NCI-H2029 treated with DMSO at 0.1 percent for 48 hours (cell line): ENCODE measurements at regions not wholly inside any gene's neighbourhood (a gene's known extent, or its start where the extent isn't known, plus 50 kb on each side); places are given as distances from the start of the nearest gene placed in this dataset.

Experiments
- DNase-seq: peaks from one replicate; lab custom pipeline; 2025; lab: John Stamatoyannopoulos, UW

DNA sequence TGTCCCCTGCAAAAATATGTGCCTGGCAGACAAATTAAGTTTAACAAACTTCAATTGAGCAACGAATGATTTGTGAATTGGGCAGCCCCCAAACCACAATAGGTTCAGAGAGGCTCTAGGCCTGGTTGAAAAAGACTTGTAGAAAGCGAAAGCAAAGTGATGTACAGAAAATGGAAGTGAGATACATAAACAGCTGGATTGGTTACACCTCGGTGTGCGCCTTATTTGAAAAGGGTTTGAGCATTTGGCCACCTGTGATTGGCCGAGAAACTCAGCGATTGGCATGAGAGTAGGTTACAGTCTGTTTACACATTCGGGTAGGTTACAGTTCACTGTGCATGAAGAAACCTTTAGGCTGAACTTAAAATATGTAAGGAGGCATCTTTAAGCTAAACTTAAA lies 136.9 kb downstream of the CD83 start:
- DNase-seq: no peak

DNA sequence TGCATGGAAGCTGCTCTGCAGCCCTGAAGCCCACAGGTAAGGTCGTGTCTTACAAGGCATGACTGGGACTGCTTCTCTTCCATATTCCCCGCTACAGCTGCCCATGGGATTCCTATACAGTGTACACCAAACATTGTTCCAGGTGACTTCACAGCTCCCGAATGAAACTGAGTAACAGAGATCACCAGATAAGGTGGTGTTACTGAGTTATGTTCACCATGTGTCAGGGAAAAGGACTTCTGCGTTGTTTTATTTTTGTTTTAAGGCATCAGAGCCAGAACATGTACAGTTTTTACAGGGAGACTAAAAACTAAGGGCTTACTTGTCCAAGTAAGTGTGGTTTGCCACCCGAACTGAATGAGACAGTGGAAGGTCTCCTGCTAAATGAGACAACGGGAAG lies 138.3 kb downstream of the CD83 start:
- no peak for DNase-seq

DNA sequence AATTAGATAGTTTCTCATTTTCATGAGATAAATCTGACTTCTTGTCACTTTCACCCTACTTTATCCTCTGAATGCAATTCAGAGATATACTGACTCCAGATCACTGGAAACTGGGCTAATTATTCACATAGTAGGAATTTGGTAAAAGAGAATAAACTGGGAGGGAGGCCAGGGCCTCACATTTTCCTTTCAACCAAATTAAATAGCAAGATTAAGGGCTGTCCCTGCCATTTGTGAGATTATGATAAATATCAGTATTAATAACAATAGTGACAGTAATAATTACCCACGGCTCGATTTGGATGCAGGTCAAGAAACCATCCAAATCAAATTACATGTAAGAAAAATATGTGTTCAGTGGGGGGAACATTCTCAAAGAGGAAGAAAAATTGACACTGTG lies 140.5 kb downstream of the CD83 start:
- DNase-seq: no peak

DNA sequence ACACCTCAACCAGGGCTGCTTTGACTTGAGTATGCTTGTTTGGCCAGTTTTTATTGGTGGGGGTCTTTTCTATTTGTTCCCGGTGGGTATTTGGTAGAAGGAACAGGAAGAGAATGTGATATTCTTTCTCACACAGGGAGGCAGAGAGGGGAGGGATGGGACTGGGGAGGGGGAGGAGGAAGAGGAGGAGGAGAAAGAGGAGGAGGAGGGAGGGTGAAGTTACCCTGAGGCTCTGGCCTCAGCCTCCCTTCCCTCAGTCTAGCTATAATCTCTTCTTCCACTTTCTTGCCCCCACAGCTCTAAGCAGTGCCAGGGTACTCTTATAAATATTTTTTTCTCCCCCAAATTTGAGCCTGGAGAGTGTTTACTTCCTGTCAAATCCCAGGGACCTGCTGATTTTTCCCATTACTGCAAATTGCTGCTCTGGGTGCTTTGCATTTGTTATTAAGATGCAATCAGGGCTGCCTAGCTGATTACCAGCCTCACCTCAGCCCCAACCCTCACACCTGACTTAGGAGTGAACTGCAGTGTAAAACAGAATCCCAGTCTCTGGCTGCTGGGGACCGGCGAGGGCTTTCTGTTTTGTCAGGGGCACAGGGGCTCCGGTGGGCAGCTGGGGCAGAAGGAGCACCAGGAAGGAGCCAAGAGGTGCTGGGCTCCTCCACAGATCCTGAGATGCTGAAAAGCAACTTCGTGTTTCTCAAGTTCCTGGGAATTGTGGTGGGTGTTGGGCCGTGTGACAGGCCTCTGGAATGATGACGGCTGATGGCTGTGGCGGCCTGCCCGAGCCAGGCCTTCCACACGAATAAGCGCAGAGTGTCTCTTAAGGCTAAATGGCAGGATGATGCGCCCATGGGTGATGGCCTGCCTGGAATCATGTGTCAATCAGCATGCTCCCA lies 141.4 kb downstream of the CD83 start:
- DNase-seq: no peak

DNA sequence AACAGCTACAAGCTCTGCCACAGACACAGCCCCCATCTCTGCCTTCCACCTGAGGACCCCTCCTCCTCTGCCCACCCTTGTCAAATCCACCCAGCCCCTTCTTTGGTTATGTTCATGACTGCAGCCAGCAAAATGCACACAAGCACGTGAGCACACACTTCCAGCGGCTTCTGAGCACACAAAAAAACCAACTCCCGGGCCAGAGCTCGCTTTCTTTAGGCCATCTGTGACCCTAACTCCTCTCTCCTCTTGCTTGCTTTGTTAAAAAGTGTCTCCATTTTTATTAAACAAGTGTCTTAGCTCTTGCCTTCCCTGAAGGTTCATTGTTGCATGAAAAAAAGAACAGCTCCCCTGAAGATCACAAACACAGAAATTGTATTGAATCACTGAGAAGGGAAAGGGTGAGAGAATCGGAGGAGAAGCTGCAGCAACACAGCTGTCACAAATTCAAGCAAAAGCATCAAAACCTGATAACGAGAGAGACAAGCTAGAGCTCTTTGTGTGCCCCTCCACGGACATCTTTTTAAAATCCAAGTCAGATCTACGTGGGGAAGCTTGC lies 142.1 kb downstream of the CD83 start:
- DNase-seq: no peak

DNA sequence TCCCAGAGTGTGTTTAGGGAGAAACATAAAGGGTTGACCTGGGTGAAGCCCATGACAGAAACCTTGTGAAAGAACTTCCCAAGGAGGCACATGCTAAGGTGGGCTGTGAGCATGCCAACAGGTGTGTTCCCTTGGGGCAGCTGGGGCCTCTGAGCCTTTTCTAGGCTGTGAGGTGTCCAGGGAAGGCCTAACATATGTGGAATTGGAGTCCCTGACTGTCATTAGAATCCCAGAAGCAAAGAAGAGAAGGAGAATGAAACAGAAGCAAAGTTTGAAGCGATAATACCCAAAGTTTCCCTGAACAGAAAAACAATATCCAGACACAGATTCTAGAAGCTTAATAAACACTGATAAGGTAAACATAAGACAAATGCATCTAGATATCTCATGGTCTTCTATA lies 143.3 kb downstream of the CD83 start:
- DNase-seq: no peak

DNA sequence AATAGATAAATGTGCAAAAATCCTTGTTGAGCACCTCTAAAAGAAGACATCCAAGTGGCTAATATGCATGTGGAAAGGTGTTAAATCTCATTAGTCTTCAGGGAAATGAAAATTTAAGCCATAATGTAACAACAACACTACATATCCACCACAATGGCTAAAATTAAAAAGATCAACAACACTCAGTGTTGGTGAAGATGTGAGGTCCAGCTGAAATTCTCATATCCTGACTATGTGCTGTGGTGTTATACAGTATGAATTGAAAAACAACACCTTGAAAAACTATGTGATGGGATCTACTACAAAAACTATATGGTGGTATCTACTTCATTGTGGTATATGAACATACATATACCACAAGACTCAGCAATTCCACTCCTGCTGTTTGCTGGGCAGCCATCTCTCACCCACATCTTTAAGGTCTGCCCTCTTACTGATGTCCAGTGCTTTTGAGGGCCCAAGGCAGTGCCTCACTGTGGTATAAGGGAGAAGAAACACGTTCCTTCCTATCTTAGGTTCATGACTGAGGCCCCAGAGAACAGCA lies 146.4 kb downstream of the CD83 start:
- DNase-seq: no peak

DNA sequence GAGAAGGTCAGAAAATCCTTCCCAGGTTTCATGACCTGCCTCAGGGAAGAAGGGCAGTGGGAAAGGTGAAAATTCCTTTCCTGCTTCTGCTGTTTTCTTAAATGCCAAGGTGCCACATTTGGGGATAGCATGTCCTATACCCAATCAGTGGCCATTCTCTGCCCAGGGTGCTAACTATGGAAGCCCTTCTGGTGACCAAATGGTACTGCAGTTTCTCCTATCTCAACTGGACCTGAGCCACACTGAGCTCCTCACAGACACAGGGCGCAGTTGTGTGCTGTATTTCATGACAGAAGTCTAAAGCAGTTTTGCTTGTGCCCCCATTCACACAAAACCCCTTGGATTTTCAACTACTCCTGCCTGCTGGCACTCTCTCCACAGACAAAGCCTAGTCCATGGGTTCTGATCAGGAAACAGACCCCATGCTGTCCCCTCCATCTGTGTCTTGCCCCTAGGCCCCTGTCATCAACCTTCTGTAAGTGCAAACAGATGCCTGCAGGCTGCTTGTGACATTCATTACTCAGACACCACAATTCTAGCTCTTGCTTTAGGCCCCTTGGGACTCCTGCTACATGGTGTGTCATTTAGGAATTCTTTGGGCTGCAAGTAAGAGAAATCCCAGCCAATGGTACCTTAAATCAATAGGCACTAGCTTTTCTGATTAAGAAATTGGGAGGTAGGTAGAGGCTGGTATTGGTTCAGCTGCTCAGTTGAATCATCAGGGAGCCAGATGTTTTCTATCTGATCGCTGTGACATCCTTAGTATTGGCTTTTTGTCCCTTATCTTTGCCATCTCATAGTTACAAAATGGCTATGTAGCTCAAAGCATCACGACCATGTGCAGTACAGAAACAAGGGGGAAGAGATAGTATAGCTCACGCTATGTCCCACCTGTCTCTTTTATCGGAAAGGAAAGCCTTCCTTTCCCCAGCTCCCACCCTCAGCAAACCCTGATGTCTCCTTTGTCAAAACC lies 147.8 kb downstream of the CD83 start:
- no peak for DNase-seq

DNA sequence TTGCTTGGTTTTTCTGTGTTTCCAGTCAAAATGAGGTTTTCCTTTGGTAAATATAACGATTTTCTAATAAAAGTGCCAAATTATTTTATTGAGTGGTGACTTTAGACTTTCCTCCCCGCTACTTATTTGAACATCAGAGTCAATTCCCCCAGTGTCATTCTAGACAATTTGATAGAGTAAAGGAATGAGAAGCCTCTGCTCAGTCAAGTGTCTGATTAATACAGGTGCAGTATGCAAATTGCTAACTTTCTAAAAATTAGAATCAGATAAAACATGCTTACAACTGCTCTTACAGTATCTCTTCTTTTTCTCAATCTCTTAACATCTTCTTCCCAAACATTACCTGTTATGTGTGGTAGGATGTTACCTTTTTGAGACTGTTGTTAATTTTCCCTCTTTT lies 148.7 kb downstream of the CD83 start:
- no peak for DNase-seq

DNA sequence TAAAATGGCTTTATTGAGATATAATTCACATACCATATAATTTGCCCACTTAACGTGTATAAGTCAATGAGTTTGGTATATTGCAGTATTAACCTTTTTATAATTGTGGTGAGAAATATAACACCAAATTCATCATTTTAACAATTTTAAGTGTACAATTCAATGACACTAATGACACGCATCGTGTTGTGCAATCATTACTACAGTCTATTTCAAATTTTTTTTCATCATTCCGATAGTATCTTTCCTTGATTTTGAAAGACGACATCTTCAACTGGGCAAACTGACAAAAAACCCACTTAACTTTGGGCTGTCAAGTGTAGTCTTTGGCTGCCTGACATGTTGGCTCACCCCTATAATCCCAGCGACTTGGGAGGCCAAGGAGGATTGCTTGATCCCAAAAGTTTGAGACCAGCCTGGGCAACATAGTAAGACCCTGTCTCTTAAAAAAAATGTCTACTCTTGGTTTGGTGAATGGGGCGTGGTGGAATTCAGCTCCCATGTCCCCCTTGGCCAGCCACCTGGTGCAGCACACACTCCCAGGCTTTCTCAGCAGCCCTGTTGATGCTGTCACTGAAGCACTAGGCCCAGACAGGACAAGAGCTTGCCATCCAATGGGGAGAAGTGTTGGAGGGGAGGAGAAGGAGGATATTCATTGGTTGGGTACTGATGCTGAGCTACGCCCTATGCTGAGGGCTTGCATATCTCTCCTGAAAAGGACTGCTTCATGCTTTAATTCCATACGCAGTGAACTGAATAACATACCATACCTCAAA lies 150.5 kb downstream of the CD83 start:
- DNase-seq: no peak

DNA sequence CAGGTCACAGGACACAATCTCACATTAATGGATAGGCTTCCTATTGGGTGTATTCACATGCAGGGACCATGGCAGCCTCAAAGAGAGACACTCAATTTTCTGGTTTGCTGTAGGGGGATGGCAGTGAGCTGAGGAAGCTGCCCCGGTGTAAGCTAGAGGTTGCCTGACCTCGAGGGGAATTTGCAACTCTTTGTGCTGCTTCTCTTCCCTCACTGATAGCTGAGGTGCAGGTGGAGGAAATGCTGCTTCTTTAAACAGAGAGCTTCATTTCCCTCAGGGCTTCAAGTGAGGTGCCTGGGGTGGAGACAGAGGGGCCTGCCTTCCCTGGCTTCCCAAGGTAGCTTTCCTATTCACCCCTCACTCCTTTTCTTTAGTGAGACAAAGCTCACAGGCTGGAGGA lies 151.9 kb downstream of the CD83 start:
- no peak for DNase-seq

DNA sequence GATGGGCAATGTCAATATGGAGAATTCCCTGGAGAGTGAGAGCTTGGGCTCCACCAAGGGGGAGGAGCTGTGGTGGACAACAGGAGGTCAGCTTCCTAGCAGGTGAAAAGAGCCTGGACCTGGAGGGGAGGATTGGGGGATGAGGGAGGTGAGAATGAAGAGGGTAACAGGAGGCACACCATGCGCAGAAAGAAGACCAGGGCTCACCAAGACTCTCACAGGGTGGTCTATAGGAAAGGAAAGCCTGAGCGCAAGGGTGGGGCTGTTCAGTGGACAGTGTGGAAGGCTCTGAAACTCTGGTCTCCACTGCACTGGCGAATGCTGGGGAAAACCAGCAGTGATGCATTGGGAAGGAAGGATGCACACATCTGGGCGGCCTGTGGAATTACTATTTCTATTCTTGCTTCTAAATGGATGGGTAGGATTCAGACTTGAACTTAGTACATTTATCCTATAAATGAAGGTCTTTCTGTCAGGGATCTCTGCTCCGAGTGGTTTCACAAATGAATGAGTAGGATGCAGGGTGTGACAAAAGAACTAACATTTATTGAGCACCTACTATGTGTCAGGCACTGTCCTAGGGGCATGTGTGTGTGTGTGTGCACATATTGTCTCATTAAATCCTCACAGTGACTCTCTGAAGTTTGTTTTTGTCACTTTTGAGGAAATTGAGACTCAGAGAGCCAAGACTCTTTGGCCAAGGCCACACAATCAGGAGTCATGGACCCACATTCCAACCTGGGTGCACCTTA lies 152.7 kb downstream of the CD83 start:
- no peak for DNase-seq

DNA sequence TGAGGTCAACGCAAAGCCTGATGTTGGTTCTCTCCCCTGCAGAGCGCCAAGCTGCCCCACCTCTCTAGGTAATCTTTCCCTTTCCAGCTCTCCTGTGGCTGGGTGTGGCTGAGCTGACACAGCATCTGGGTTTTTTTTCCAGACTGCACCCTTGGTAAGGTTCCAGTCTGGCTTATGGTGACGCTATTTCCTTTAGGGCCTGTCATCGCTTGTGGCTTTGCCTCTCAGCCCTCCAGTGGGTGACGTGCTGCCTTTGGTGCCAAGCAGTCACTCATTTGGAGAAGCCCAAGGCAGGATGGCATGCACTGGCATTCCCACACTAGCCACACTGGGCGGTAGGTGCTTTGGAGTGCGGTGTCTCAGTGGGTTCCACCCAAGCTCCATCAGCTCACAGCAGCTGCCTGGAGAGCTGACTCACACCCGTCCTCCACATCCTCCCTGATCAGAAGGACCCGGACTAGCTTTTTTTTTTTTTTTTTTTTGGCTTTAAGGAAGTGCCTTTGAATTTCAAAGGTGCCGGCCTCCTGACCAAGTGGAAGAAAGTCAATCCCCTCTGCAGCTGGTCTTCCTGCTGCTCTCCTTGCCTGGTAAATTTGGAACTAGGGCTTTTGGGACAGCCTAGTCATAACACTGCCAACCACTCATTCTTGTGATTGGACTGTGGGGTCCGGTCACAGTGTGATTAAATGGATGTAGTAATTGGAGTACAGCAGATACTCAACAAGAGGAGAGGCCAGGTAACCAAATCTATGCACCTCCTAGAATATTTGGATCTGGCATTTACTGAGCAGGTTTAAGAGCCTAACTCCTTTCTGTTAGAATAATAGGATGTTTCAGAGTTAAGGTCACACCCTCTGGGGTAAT lies 153.6 kb downstream of the CD83 start:
- DNase-seq: no peak

DNA sequence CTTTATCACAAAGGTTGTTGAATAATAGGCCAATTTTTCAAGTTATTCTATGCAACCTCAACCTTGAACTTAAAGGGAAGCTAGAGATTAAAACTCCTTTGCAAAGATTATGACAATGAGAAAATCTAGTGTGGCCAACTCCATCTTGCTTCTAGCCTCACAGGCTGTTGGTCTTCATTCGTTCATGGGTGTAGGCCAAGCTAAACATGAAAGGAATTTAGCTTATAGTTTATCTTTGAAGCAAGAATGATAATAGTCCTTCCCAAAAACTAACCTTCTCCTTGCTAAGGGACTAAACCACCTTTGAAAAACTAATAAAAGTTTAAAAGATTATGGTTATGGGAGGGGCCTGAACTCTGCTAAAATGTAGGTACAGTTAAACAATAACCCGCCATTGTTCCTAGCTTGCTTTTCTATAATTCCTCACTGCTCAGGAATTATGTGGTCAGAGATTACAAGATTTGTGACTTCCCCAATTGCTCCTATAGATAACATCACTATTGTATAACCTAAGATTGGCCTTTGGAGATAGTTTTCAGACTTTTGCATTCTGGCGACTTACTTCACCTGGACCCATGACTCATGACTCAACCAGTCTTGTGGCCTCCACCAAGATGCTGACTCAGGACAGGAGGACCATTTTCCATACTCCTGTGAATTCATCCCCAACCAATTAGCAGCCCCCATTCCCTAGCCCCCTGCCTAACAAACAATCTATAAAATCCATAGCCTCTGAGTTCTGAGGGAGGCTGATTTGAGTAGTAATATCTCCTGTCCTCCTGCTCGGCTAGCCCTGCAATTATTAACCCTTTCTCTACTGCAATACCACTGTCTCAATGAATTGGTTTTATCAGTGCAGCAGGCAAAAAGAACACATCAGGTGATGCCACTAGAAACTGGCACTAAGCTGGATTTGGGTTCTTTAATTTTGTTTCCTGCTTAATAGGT lies 154.5 kb downstream of the CD83 start:
- no peak for DNase-seq

DNA sequence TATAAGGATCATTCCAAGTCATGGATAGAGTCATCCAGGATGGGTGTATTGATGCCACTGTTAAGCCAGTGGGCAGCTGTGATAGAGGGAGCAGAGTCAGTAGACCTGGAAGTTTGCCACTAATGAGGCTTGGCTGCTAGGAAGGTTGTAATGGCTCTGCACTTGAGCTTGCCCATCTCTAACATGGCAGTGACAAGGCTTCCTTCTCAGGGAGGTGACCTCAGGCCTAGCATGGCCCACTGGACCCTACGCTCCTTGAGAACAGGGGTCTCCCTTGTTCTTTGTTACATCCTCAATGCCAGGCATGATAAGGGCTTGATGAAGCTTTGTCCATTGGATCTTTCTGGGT lies 155.1 kb downstream of the CD83 start:
- DNase-seq: no peak

DNA sequence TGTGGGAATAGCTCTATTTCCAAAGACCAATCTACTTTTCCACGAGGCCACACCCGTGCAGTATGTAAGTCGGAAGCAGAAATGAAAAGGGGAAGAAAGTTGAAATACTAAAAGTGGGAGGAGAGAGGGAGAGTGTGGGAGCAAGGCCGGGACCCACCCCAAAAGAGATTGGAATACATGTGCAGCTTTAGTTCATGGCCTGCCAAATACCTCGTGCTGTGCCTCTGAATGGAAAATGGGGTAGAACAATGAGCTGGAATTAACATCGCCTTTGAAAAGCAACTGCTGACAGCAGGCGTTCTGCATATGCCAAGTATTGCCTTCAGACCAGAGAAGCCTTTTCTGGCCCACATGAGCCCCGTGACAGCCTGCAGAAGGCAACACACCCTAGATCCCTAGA lies 155.6 kb downstream of the CD83 start:
- no peak for DNase-seq

DNA sequence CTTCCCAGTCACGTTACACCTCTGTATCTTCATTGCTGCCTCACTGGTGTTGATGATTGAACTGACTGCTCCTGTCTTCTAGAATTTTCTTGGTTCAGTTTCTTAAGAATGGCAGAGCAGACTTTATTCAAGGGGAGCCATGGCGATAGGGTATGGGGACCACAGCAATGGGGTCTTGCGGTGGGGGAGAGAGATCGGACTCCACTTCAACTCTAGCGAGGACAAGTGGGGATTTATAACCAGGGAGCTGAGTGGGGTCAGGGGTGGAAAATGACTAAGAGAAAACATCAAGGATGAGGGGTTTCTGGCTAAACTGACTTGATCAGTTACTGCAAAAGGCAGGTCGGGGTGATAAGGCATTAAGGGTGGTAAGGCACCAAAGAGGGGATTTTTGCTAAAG lies 156.4 kb downstream of the CD83 start:
- no peak for DNase-seq

DNA sequence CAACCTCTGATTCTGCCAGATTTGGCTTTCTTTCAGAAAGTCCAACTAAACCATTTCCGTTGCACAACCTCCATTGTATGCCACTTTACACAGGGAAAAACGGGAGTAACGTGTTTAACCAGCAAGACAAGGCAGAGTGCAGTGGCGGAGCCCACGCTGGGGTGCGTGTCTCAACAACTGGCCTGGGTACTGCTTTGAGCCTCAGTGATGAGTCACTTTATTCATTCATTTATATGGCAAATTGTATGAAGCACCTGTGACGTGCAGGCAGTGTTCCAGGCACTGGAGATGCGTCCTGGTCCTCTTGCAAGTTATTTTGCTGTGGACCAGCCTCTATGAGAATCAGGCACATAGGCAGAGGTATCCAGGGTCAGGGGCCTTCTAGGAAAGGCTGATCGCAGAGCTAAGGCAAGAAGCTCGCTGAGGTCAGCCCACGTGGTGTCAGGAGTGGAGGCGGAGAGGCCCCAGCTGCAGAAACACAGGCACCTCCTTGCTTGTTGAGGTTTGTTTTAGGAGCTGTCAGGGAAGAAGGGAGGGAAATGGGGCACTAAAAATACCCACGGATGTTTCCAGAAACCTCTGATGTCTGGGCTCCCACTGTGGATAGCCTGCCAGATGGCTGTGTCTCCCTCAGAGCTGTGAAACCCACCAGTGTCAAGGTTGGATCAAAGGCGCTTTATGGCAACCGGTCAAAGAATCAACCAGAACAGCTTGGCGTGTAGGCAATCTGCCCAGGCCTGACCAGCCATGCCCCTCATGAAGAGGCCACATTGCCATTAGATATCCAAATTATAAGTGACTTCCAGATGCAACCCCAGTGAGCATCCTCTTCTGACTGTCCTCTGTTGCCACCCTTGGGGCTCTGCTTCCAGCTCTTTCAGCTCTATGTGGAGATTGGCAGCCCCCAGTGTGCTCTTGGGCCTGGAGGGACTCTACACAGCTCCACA lies 157.2 kb downstream of the CD83 start:
- no peak for DNase-seq
